Mammary epithelial cell (primary cell): ENCODE measurements at regions not wholly inside any gene's neighbourhood (a gene's known extent, or its start where the extent isn't known, plus 50 kb on each side); places are given as distances from the start of the nearest gene placed in this dataset.

Source experiments
- EZH2 ChIP-seq: IDR thresholded peaks from 2 replicates; pipeline ENCODE4 v1.6.1; 2012; ENCODE audit warnings: low read length, inconsistent platforms, borderline replicate concordance
- TF ChIP-seq, protein P1 (sequence below), 2 donors: IDR thresholded peaks in 1 of 2; conservative IDR thresholded peaks in 1 of 2; 2 replicates each; pipeline ENCODE4 v1.5.1; 2011 to 2012; ENCODE audit warnings: inconsistent platforms in 2 of 2, low read length in 2 of 2, mild to moderate bottlenecking in 2 of 2, control low read depth in 1 of 2, low read depth in 1 of 2; ENCODE audit not compliant: insufficient read depth in 1 of 2; ENCODE audit errors: extremely low read depth in 1 of 2

DNA sequence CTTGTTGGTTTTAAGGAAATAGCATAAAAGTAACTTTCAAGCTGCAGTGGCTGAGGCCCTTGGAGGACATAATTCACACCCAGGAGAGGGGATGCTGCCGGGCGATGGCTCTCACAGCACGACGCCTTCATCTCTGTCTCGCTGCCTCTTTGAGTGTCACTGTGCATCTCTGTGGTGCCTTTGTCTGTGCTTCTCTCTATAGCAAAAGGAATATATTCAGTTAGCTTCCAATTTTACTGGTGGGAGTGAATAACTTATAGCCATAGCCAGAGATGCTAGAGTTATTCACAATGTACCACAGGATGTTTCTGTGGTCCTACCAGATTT is 276.7 kb downstream of the SYK start:
- TF ChIP-seq, protein P1, sequence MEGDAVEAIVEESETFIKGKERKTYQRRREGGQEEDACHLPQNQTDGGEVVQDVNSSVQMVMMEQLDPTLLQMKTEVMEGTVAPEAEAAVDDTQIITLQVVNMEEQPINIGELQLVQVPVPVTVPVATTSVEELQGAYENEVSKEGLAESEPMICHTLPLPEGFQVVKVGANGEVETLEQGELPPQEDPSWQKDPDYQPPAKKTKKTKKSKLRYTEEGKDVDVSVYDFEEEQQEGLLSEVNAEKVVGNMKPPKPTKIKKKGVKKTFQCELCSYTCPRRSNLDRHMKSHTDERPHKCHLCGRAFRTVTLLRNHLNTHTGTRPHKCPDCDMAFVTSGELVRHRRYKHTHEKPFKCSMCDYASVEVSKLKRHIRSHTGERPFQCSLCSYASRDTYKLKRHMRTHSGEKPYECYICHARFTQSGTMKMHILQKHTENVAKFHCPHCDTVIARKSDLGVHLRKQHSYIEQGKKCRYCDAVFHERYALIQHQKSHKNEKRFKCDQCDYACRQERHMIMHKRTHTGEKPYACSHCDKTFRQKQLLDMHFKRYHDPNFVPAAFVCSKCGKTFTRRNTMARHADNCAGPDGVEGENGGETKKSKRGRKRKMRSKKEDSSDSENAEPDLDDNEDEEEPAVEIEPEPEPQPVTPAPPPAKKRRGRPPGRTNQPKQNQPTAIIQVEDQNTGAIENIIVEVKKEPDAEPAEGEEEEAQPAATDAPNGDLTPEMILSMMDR (conservative IDR thresholded peaks at IDR 0.05 in 1 of 2, IDR thresholded peaks at IDR 0.05 in 1 of 2; ENCODE audit: extremely low read depth in 1 of 2, insufficient read depth in 1 of 2, low read depth in 1 of 2, low read length in 2 of 2), result no peak
- TF ChIP-seq EZH2, result no peak
